SH-SY5Y (cell line): ENCODE measurements at regions not wholly inside any gene's neighbourhood (a gene's known extent, or its start where the extent isn't known, plus 50 kb on each side); places are given as distances from the start of the nearest gene placed in this dataset.

ENCODE experiments used
- GATA2 ChIP-seq: IDR thresholded peaks from 2 replicates; pipeline ENCODE4 v1.6.1; 2011; ENCODE audit warnings: mild to moderate bottlenecking, low read depth, low read length
- GATA3 ChIP-seq: IDR thresholded peaks from 2 replicates; pipeline ENCODE4 v1.6.1; 2011; ENCODE audit warnings: low read depth, mild to moderate bottlenecking, low read length, moderate library complexity

DNA sequence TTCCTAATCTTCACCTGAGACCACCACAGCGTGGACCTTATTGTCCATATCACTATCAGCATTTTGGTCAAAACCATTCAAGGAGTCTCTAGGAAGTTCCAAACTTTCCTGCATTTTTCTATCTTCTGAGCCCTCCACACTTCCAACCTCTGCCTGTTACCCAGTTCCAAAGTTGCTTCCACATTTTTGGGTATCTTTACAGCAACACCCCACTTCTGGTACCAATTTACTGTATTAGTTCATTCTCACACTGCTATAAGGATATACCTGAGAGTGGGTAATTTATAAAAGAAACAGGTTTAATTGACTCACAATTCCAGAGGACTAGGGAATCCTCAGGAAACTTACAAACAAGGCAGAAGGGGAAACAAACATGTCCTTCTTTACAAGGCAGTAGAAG, 103.3 kb upstream of the CBLB start:
- TF ChIP-seq GATA2 (no peak), GATA3 (no peak)
